ENCODE measurements at regions not wholly inside any gene's neighbourhood (a gene's known extent, or its start where the extent isn't known, plus 50 kb on each side); places are given as distances from the start of the nearest gene placed in this dataset.

DNA sequence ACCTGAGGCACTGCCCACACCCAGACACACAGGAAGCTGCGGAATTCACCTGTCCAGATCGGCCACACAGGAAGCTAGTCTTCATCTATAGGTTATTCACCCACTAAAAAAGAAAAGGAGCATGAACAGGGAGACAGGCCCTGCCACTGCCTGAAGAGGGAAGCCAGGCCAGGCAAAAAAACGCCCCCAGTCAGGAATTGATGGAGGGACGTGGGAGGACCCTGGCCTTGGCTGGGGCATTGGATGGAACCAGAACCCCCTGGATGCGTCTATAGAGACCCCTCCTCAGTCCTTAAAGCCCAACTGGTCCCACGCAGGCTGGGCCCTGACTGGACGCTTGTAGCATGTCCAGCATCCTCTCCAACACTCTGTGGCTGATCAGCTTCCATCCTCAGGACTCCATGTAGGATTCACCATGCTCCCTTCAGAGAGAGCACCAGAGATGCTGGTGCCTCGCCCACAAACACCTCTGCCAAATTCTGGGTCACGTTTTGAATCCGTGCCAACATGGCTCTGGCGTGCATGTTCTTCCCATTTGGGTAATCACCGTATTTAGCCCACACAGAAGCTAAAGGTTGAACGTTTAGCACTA lies 259.3 kb upstream of the TCERG1L start:
- TF ChIP-seq CTCF (IDR thresholded peaks at IDR 0.05), result no peak
- TF ChIP-seq POLR2A (IDR thresholded peaks at IDR 0.05), result no peak

Measured in uterus (tissue), 2 donors.